GM12875 (cell line): ENCODE measurements at regions not wholly inside any gene's neighbourhood (a gene's known extent, or its start where the extent isn't known, plus 50 kb on each side); places are given as distances from the start of the nearest gene placed in this dataset.

ENCODE experiments used
- H3K4me3 ChIP-seq: one replicate; pipeline ENCODE4 v1.5.1; 2011; ENCODE audit warnings: low read depth, low read length, control low read depth
- TF ChIP-seq, protein P1 (sequence below): IDR thresholded peaks from 2 replicates; pipeline ENCODE4 v1.5.1; 2011; ENCODE audit warnings: low read depth, mild to moderate bottlenecking, control low read depth, inconsistent platforms, low read length, moderate library complexity, borderline replicate concordance; ENCODE audit not compliant: insufficient read depth

DNA sequence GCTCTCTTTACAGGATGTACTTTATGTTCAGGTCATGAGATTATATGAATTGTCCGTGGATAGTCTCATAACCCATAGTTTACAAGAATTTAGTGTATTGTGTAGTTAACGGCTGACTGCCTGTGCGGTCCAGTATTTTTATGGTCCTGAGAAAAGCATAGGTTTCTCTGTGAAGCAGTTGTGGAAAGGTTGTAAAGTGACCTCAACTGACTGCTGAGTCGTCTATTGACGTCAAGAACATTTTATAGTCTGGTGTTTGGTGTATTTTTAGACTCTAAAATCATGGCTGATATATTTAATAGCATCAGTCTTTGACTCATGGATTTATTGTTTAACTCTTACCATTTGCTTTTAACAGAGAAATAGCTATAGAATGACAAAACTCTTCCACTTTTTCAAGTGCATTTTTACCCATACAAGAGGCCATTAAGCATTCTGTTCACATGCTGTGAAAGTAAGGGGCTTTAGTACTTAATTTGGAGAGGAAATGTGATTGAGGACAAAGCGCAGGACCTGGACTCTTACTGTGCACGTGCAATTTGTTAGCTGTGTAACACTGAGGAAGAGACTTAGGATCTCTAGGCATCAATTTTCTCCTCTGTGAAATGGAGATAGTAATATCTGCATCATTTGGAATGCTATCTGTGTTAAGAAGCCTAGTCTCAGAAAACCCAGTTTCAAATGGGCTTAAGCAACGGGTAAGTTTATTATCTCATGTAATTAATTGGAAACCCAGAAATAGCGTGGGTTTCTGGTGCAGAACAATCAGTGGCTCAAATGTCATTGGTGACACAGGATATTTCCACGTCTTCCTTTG is 240.8 kb downstream of the NFKBIZ start:
- no peak overlapping the region for H3K4me3 ChIP-seq
- TF ChIP-seq, protein P1, sequence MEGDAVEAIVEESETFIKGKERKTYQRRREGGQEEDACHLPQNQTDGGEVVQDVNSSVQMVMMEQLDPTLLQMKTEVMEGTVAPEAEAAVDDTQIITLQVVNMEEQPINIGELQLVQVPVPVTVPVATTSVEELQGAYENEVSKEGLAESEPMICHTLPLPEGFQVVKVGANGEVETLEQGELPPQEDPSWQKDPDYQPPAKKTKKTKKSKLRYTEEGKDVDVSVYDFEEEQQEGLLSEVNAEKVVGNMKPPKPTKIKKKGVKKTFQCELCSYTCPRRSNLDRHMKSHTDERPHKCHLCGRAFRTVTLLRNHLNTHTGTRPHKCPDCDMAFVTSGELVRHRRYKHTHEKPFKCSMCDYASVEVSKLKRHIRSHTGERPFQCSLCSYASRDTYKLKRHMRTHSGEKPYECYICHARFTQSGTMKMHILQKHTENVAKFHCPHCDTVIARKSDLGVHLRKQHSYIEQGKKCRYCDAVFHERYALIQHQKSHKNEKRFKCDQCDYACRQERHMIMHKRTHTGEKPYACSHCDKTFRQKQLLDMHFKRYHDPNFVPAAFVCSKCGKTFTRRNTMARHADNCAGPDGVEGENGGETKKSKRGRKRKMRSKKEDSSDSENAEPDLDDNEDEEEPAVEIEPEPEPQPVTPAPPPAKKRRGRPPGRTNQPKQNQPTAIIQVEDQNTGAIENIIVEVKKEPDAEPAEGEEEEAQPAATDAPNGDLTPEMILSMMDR, result no peak

DNA sequence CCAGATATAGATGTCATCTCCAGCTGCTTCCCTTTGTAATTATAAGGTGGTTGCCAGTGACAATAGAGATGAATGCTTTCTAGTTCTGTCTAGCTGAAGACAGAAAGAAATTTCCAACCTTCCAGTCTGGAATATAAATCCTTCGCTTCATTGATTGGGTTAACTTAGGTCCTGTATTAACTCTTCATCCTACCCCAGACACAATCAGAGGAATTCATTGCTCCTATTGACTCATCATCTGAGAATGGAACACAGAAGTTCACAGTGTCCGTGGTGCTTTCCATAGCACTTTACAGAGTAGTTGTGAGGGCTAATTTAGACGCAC is 241.4 kb downstream of the NFKBIZ start:
- no peak overlapping the region for H3K4me3 ChIP-seq
- TF ChIP-seq, protein P1, result no peak

DNA sequence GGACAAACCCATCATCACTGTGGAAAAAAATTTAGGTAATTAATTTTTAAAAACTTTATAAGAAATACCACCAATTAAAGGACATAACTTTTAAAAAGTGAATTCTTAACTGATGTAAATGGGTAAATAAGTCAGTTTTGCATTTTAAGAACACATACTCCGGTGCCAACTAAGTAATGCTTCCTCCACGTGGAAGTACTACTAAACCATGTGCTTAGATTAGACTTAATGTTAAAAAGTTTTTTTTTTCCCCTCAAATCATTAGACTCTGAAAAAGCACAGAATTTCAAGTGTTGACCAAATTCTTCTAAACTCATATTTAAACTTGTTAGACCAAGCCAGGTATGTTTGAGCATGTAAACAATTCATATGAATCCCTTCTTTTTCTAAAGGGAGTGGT is 242.0 kb downstream of the NFKBIZ start:
- TF ChIP-seq, protein P1, result no peak

DNA sequence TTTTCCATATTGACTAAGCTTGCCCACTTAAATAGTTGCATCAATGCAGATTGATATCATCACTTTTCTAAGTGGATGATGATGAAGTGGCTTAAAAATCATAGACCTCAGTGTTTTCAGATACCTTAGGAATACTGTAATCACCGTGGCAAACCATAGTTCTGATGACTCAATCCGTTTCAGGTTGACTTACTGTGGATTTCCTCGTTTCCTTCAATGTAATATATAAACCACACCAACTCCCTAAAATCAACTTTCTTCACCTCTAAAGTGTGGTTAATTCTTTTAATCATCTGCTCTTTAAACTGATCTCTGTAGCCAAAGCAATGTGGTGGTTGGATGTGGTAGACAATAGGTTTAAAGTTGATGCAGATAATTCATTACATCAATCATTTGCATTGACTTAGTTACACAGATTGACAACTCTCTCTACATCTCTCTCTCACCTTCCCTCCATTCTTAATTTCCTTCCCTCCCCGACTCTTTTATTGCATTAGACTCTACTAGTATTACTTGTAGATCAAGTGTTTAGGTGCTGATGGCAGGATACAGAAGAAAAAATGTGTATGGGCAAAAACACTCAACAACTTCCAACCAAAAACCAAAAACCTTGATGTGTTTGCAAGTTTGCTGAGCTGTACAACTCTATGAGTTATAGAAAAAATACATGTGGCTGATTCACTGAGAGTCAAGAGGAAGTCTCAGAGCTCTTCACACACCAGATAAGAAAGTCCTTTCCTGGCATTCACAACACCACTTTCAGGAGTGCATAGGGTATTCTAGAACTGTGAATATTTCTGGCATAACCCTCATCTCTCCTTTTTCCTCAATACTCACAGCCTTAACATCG is 243.5 kb downstream of the NFKBIZ start:
- TF ChIP-seq, protein P1, result no peak
- H3K4me3 ChIP-seq, result no peak overlapping the region

More for the DNA sequence above, 242.0 kb downstream of the NFKBIZ start:
- no peak overlapping the region for H3K4me3 ChIP-seq

DNA sequence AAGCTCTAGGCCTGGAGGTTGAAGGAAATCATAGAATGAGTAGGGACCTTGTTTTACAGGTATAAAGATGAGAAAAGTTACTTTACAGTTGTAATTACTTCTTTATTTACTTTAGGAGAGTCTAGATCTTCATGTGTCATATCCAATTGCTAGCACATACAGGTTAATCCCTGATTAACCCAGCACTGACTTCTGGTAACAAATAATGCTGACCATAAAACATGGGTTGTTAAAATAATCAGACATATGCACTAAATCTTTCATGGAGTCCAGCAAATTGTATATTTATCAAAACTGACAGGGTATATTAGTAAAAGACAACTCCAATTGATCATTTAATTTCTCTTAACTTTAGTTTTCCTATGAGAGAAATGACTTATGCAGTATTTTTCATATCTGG is 245.2 kb downstream of the NFKBIZ start:
- no peak overlapping the region for H3K4me3 ChIP-seq
- TF ChIP-seq, protein P1, result no peak

DNA sequence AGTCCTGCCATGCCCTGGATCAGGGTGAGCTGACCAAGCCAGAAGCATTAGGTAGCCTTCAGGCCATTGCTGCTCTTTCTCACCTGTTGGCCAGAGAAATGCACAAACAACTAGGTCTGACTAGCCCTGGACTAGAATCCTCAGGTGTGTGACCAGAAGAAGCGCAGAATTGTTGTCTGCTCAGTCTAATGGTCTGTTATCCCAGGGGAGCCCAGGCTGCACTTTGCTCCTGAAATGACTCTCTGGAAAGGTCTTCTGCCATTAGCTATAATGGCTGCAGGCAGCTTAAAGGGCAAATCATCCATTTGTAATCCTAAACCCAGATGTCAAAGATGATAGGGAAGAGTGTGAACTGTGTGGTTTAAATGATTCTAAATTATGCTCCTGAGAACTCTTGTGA is 246.1 kb downstream of the NFKBIZ start:
- no peak overlapping the region for H3K4me3 ChIP-seq
- TF ChIP-seq, protein P1, result no peak

DNA sequence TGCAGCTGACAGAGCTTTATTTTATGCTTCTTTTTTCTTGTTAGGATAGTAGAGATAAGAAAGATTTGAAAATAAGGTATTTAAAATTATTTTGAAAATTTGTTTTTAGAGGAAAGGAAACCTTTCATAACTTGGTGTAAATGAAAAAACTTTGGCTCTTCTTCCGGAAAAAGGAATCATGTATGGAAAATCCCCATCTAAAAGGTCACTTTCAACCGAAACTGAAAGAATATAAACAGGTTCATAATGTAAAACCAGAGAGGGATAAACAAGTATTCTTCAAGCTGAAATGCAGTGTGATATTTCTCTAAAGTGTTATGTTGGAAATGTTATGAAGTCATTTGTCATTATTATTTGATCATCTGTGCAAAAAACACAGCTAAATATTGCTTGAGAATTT is 246.8 kb downstream of the NFKBIZ start:
- H3K4me3 ChIP-seq, result no peak overlapping the region
- TF ChIP-seq, protein P1, result no peak
